ENCODE measurements at regions not wholly inside any gene's neighbourhood (a gene's known extent, or its start where the extent isn't known, plus 50 kb on each side); places are given as distances from the start of the nearest gene placed in this dataset.

- no peak for TF ChIP-seq POLR2AphosphoS5 (IDR thresholded peaks at IDR 0.05)
- no peak for TF ChIP-seq CTCF (IDR thresholded peaks at IDR 0.05)
- no peak for TF ChIP-seq EP300 (IDR thresholded peaks at IDR 0.05; ENCODE audit: low read depth)
- TF ChIP-seq POLR2A (IDR thresholded peaks at IDR 0.05): no peak
- intact Hi-C loops (cut with DNase I; ENCODE audit: low total_unique reads) (no loop called here), in situ Hi-C loops (cut with MboI; ENCODE audit: low pct_ligation_motif_present in 1 of 4, low pct_unique_long_range_greater_than_20kb in 1 of 4, low sequenced_read_pairs in 3 of 4) (no loop called here)
- no peak overlapping the region for H3K4me3 ChIP-seq
- H3K27me3 ChIP-seq: no peaks in the 10 kb centered on the region
- no peak for DNase-seq
- no peaks in the 10 kb centered on the region for H3K9me3 ChIP-seq
- H3K27ac ChIP-seq: no peak overlapping the region
- 66 to 89% methylated on average over 3 to 8 of the region's 8 CpGs for WGBS, 2 donors (ENCODE audit: low coverage in 1 of 2)
- H3K4me1 ChIP-seq: no peaks in the 10 kb centered on the region
- H3K36me3 ChIP-seq: no peaks in the 10 kb centered on the region
Measured at GRCh38 chr18:37764541-37765288, 199.1 kb upstream of the CELF4 start.

GRCh38 chr18:37762076-37762621 lies 196.6 kb upstream of the CELF4 start:
- in situ Hi-C loops (cut with MboI; ENCODE audit: low pct_ligation_motif_present in 1 of 4, low pct_unique_long_range_greater_than_20kb in 1 of 4, low sequenced_read_pairs in 3 of 4): no loop called here
- TF ChIP-seq EP300 (IDR thresholded peaks at IDR 0.05; ENCODE audit: low read depth): no peak
- TF ChIP-seq CTCF (IDR thresholded peaks at IDR 0.05): no peak
- no peak for TF ChIP-seq POLR2AphosphoS5 (IDR thresholded peaks at IDR 0.05)
- no peak for TF ChIP-seq POLR2A (IDR thresholded peaks at IDR 0.05)
- Histone ChIP-seq H3K27ac (no peak overlapping the region), H3K4me3 (no peak overlapping the region), H3K27me3 (no peaks in the 10 kb centered on the region), H3K4me1 (no peaks in the 10 kb centered on the region), H3K36me3 (no peaks in the 10 kb centered on the region), H3K9me3 (no peaks in the 10 kb centered on the region)
- WGBS, 2 donors (ENCODE audit: low coverage in 1 of 2): 67 to 81% methylated on average over 2 to 6 of the region's 6 CpGs
- intact Hi-C loops (cut with DNase I; ENCODE audit: low total_unique reads): no loop called here
- DNase-seq: no peak

GRCh38 chr18:37754141-37754540 lies 188.5 kb upstream of the CELF4 start:
- no peak for DNase-seq
- Histone ChIP-seq H3K4me3 (no peak overlapping the region), H3K4me1 (no peaks in the 10 kb centered on the region), H3K9me3 (no peaks in the 10 kb centered on the region), H3K27ac (no peak overlapping the region), H3K27me3 (no peaks in the 10 kb centered on the region), H3K36me3 (no peaks in the 10 kb centered on the region)
- intact Hi-C loops (cut with DNase I; ENCODE audit: low total_unique reads) (no loop called here), in situ Hi-C loops (cut with MboI; ENCODE audit: low pct_ligation_motif_present in 1 of 4, low pct_unique_long_range_greater_than_20kb in 1 of 4, low sequenced_read_pairs in 3 of 4) (loop anchor here in 1 of 4 donors (10.0 kb wide), 1 partner anchor 61 kb away; no protein-coding TSS in a partner anchor)
- TF ChIP-seq CTCF (IDR thresholded peaks at IDR 0.05) (no peak), POLR2AphosphoS5 (IDR thresholded peaks at IDR 0.05) (no peak), POLR2A (IDR thresholded peaks at IDR 0.05) (no peak)

- TF ChIP-seq POLR2AphosphoS5 (IDR thresholded peaks at IDR 0.05) (no peak), EP300 (IDR thresholded peaks at IDR 0.05; ENCODE audit: low read depth) (no peak), CTCF (IDR thresholded peaks at IDR 0.05) (no peak), POLR2A (IDR thresholded peaks at IDR 0.05) (no peak)
- Histone ChIP-seq H3K4me3 (no peak overlapping the region), H3K9me3 (no peaks in the 10 kb centered on the region), H3K27me3 (no peaks in the 10 kb centered on the region), H3K27ac (no peak overlapping the region), H3K4me1 (no peaks in the 10 kb centered on the region), H3K36me3 (no peaks in the 10 kb centered on the region)
- intact Hi-C loops (cut with DNase I; ENCODE audit: low total_unique reads): no loop called here
- 67 to 92% methylated on average over 2 of the region's 2 CpGs for WGBS, 2 donors (ENCODE audit: low coverage in 1 of 2)
- no peak for DNase-seq
- in situ Hi-C loops (cut with MboI; ENCODE audit: low pct_ligation_motif_present in 1 of 4, low pct_unique_long_range_greater_than_20kb in 1 of 4, low sequenced_read_pairs in 3 of 4): no loop called here
Measured at GRCh38 chr18:37742436-37742835, 176.8 kb upstream of the CELF4 start.
